ENCODE measurements at regions not wholly inside any gene's neighbourhood (a gene's known extent, or its start where the extent isn't known, plus 50 kb on each side); places are given as distances from the start of the nearest gene placed in this dataset.

- no peak for TF ChIP-seq YY1 (IDR thresholded peaks at IDR 0.05; ENCODE audit: insufficient read depth, insufficient read length)
- no peak for TF ChIP-seq SUZ12 (IDR thresholded peaks at IDR 0.05; ENCODE audit: extremely low read depth, insufficient read depth, insufficient read length)
- TF ChIP-seq ZNF274 (IDR thresholded peaks at IDR 0.05; ENCODE audit: low read depth, low read length), result no peak
- no peaks in the 10 kb centered on the region for H3K4me1 ChIP-seq (ENCODE audit: insufficient read depth, insufficient read length)
- no peaks in the 10 kb centered on the region for H3K27me3 ChIP-seq (ENCODE audit: insufficient read depth, insufficient read length)
- no peaks in the 10 kb centered on the region for H3K9me3 ChIP-seq (ENCODE audit: insufficient read depth, low read length)
- no peaks in the 10 kb centered on the region for H3K36me3 ChIP-seq (ENCODE audit: insufficient read depth, insufficient read length, low read length)
- H3K9ac ChIP-seq (ENCODE audit: insufficient read length, low read depth), result no peak overlapping the region
- H3K4me3 ChIP-seq (ENCODE audit: insufficient read length, low read depth), result no peak overlapping the region
- no peak for DNase-seq (ENCODE audit: low read depth, low spot score)
These were observed 308.8 kb downstream of the CBLN4 start for GRCh38 chr20:55696520-55696919.

- Histone ChIP-seq H3K4me3 (ENCODE audit: insufficient read length, low read depth) (no peak overlapping the region), H3K36me3 (ENCODE audit: insufficient read depth, insufficient read length, low read length) (no peaks in the 10 kb centered on the region), H3K9me3 (ENCODE audit: insufficient read depth, low read length) (no peaks in the 10 kb centered on the region), H3K9ac (ENCODE audit: insufficient read length, low read depth) (no peak overlapping the region), H3K4me1 (ENCODE audit: insufficient read depth, insufficient read length) (no peaks in the 10 kb centered on the region), H3K27me3 (ENCODE audit: insufficient read depth, insufficient read length) (no peaks in the 10 kb centered on the region)
- no peak for DNase-seq (ENCODE audit: low read depth, low spot score)
- TF ChIP-seq ZNF274 (IDR thresholded peaks at IDR 0.05; ENCODE audit: low read depth, low read length) (no peak), SUZ12 (IDR thresholded peaks at IDR 0.05; ENCODE audit: extremely low read depth, insufficient read depth, insufficient read length) (no peak), YY1 (IDR thresholded peaks at IDR 0.05; ENCODE audit: insufficient read depth, insufficient read length) (no peak)
These were observed 311.7 kb downstream of the CBLN4 start for GRCh38 chr20:55693641-55694040.

GRCh38 chr20:55685841-55686240 is 319.5 kb downstream of the CBLN4 start:
- no peaks in the 10 kb centered on the region for H3K9me3 ChIP-seq (ENCODE audit: insufficient read depth, low read length)
- H3K9ac ChIP-seq (ENCODE audit: insufficient read length, low read depth), result no peak overlapping the region
- no peak overlapping the region for H3K4me3 ChIP-seq (ENCODE audit: insufficient read length, low read depth)
- DNase-seq (ENCODE audit: low read depth, low spot score), result no peak
- no peaks in the 10 kb centered on the region for H3K4me1 ChIP-seq (ENCODE audit: insufficient read depth, insufficient read length)
- no peaks in the 10 kb centered on the region for H3K27me3 ChIP-seq (ENCODE audit: insufficient read depth, insufficient read length)
- no peaks in the 10 kb centered on the region for H3K36me3 ChIP-seq (ENCODE audit: insufficient read depth, insufficient read length, low read length)
- no peak for TF ChIP-seq SUZ12 (IDR thresholded peaks at IDR 0.05; ENCODE audit: extremely low read depth, insufficient read depth, insufficient read length)
- TF ChIP-seq YY1 (IDR thresholded peaks at IDR 0.05; ENCODE audit: insufficient read depth, insufficient read length), result no peak
- TF ChIP-seq ZNF274 (IDR thresholded peaks at IDR 0.05; ENCODE audit: low read depth, low read length), result no peak

GRCh38 chr20:55685425-55685824 is 319.9 kb downstream of the CBLN4 start:
- TF ChIP-seq ZNF274 (IDR thresholded peaks at IDR 0.05; ENCODE audit: low read depth, low read length) (no peak), YY1 (IDR thresholded peaks at IDR 0.05; ENCODE audit: insufficient read depth, insufficient read length) (no peak), SUZ12 (IDR thresholded peaks at IDR 0.05; ENCODE audit: extremely low read depth, insufficient read depth, insufficient read length) (no peak)
- H3K9me3 ChIP-seq (ENCODE audit: insufficient read depth, low read length), result no peaks in the 10 kb centered on the region

GRCh38 chr20:55684578-55684977 is 320.7 kb downstream of the CBLN4 start:
- H3K9ac ChIP-seq (ENCODE audit: insufficient read length, low read depth), result no peak overlapping the region
- no peak for TF ChIP-seq ZNF274 (IDR thresholded peaks at IDR 0.05; ENCODE audit: low read depth, low read length)
- no peak for TF ChIP-seq YY1 (IDR thresholded peaks at IDR 0.05; ENCODE audit: insufficient read depth, insufficient read length)
- TF ChIP-seq SUZ12 (IDR thresholded peaks at IDR 0.05; ENCODE audit: extremely low read depth, insufficient read depth, insufficient read length), result no peak

More at GRCh38 chr20:55685425-55685824, 319.9 kb downstream of the CBLN4 start:
- Histone ChIP-seq H3K9ac (ENCODE audit: insufficient read length, low read depth) (no peak overlapping the region), H3K36me3 (ENCODE audit: insufficient read depth, insufficient read length, low read length) (no peaks in the 10 kb centered on the region), H3K27me3 (ENCODE audit: insufficient read depth, insufficient read length) (no peaks in the 10 kb centered on the region), H3K4me3 (ENCODE audit: insufficient read length, low read depth) (no peak overlapping the region), H3K4me1 (ENCODE audit: insufficient read depth, insufficient read length) (no peaks in the 10 kb centered on the region)
- no peak for DNase-seq (ENCODE audit: low read depth, low spot score)

GRCh38 chr20:55678970-55679667 is 326.2 kb downstream of the CBLN4 start:
- H3K27me3 ChIP-seq (ENCODE audit: insufficient read depth, insufficient read length), result no peaks in the 10 kb centered on the region
- no peaks in the 10 kb centered on the region for H3K9me3 ChIP-seq (ENCODE audit: insufficient read depth, low read length)
- H3K36me3 ChIP-seq (ENCODE audit: insufficient read depth, insufficient read length, low read length), result no peaks in the 10 kb centered on the region
- H3K9ac ChIP-seq (ENCODE audit: insufficient read length, low read depth), result no peak overlapping the region
- no peak for DNase-seq (ENCODE audit: low read depth, low spot score)
- TF ChIP-seq ZNF274 (IDR thresholded peaks at IDR 0.05; ENCODE audit: low read depth, low read length) (no peak), SUZ12 (IDR thresholded peaks at IDR 0.05; ENCODE audit: extremely low read depth, insufficient read depth, insufficient read length) (no peak), YY1 (IDR thresholded peaks at IDR 0.05; ENCODE audit: insufficient read depth, insufficient read length) (no peak)
- H3K4me3 ChIP-seq (ENCODE audit: insufficient read length, low read depth), result no peak overlapping the region
- no peaks in the 10 kb centered on the region for H3K4me1 ChIP-seq (ENCODE audit: insufficient read depth, insufficient read length)

More at GRCh38 chr20:55684578-55684977, 320.7 kb downstream of the CBLN4 start:
- Histone ChIP-seq H3K9me3 (ENCODE audit: insufficient read depth, low read length) (no peaks in the 10 kb centered on the region), H3K27me3 (ENCODE audit: insufficient read depth, insufficient read length) (no peaks in the 10 kb centered on the region), H3K4me3 (ENCODE audit: insufficient read length, low read depth) (no peak overlapping the region), H3K36me3 (ENCODE audit: insufficient read depth, insufficient read length, low read length) (no peaks in the 10 kb centered on the region), H3K4me1 (ENCODE audit: insufficient read depth, insufficient read length) (no peaks in the 10 kb centered on the region)
- DNase-seq (ENCODE audit: low read depth, low spot score), result no peak

GRCh38 chr20:55678126-55678525 is 327.2 kb downstream of the CBLN4 start:
- H3K9me3 ChIP-seq (ENCODE audit: insufficient read depth, low read length), result no peaks in the 10 kb centered on the region
- DNase-seq (ENCODE audit: low read depth, low spot score), result no peak

More at GRCh38 chr20:55678126-55678525, 327.2 kb downstream of the CBLN4 start:
- H3K9ac ChIP-seq (ENCODE audit: insufficient read length, low read depth), result no peak overlapping the region
- H3K4me1 ChIP-seq (ENCODE audit: insufficient read depth, insufficient read length), result no peaks in the 10 kb centered on the region
- no peaks in the 10 kb centered on the region for H3K36me3 ChIP-seq (ENCODE audit: insufficient read depth, insufficient read length, low read length)
- TF ChIP-seq ZNF274 (IDR thresholded peaks at IDR 0.05; ENCODE audit: low read depth, low read length) (no peak), SUZ12 (IDR thresholded peaks at IDR 0.05; ENCODE audit: extremely low read depth, insufficient read depth, insufficient read length) (no peak), YY1 (IDR thresholded peaks at IDR 0.05; ENCODE audit: insufficient read depth, insufficient read length) (no peak)
- H3K4me3 ChIP-seq (ENCODE audit: insufficient read length, low read depth), result no peak overlapping the region
- H3K27me3 ChIP-seq (ENCODE audit: insufficient read depth, insufficient read length), result no peaks in the 10 kb centered on the region
